Caco-2 (cell line): ENCODE measurements at regions not wholly inside any gene's neighbourhood (a gene's known extent, or its start where the extent isn't known, plus 50 kb on each side); places are given as distances from the start of the nearest gene placed in this dataset.

Experiments
- BruUV-seq: library from RNA; stranded (reverse); fragments of 400-500 nt; replicated peaks from 2 replicates; lab custom pipeline; 2021; lab: Mats Ljungman, UMichigan
- CTCF ChIA-PET: fragments of 300-600 bp; sonication (Branson Sonifier 250); formaldehyde crosslinking; loops from one replicate; lab custom pipeline; 2022; ENCODE audit warnings: antibody characterized with exemption; lab: Charles Lee
- POLR2A ChIA-PET: fragments of 300-600 bp; sonication (Branson Sonifier 250); formaldehyde crosslinking; loops from one replicate; lab custom pipeline; 2022; ENCODE audit warnings: antibody characterized with exemption; lab: Charles Lee
- DNase-seq, 2 experiments: peaks; one replicate each; pipeline versions ENCODE4 v3.0.0 to v3.0.0-alpha.2; 2020 to 2022
- H3K27me3 ChIP-seq: replicated peaks from 2 replicates; pipeline ENCODE4 v1.6.0; 2011; ENCODE audit warnings: low read length; ENCODE audit not compliant: control insufficient read depth, insufficient read depth
- H3K36me3 ChIP-seq: 2 replicates; pipeline ENCODE4 v1.5.1; 2011; ENCODE audit warnings: low read length; ENCODE audit not compliant: control insufficient read depth, insufficient read depth
- H3K4me1 ChIP-seq: fragments of 250-450 bp; sonication (Bioruptor Pico); 2 replicates; pipeline ENCODE4 v1.5.1; 2020; ENCODE audit warnings: mild to moderate bottlenecking
- H3K4me3 ChIP-seq: 2 replicates; pipeline ENCODE4 v1.5.1; 2011; ENCODE audit warnings: low read depth, mild to moderate bottlenecking, control low read depth, low read length
- H3K9me3 ChIP-seq: fragments of 250-450 bp; sonication (Bioruptor Pico); 2 replicates; pipeline ENCODE4 v1.5.1; 2020; ENCODE audit warnings: mild to moderate bottlenecking, moderate library complexity
- H3K27ac Mint-ChIP-seq: one replicate; pipeline ENCODE4 v1.8.0; 2022; ENCODE audit warnings: mixed read lengths; ENCODE audit not compliant: unreplicated experiment
- H3K27me3 Mint-ChIP-seq: one replicate; pipeline ENCODE4 v1.8.0; 2022; ENCODE audit warnings: mixed read lengths; ENCODE audit not compliant: insufficient read depth, unreplicated experiment
- H3K36me3 Mint-ChIP-seq: one replicate; pipeline ENCODE4 v1.8.0; 2022; ENCODE audit warnings: mild to moderate bottlenecking, mixed read lengths; ENCODE audit not compliant: insufficient read depth, unreplicated experiment
- H3K4me1 Mint-ChIP-seq: one replicate; pipeline ENCODE4 v1.8.0; 2022; ENCODE audit warnings: low read depth, mixed read lengths; ENCODE audit not compliant: unreplicated experiment
- H3K4me3 Mint-ChIP-seq: one replicate; pipeline ENCODE4 v1.8.0; 2022; ENCODE audit warnings: mild to moderate bottlenecking, moderate library complexity, mixed read lengths; ENCODE audit not compliant: unreplicated experiment
- H3K9me3 Mint-ChIP-seq: one replicate; pipeline ENCODE4 v1.8.0; 2022; ENCODE audit warnings: mixed read lengths; ENCODE audit not compliant: unreplicated experiment
- intact Hi-C: fragments of 100-400 bp; cut with micrococcal nuclease; formaldehyde crosslinking; loops from one replicate; pipeline ENCODE4 v1.10.0; 2022; ENCODE audit not compliant: unreplicated experiment
- TF ChIP-seq, protein P1 (sequence below), 2 experiments: fragments of 200-600 bp in 1 of 2; IDR thresholded peaks; 1 replicate in 1 of 2; 2 replicates in 1 of 2; pipeline versions ENCODE4 v1.5.1 to v1.8.0; 2011 to 2022; ENCODE audit warnings: antibody characterized with exemption in 1 of 2, control low read depth in 1 of 2, inconsistent platforms in 1 of 2, low read depth in 1 of 2, low read length in 1 of 2, mild to moderate bottlenecking in 1 of 2, moderate library complexity in 1 of 2; ENCODE audit not compliant: insufficient read depth in 1 of 2, severe bottlenecking in 1 of 2, unreplicated experiment in 1 of 2

GRCh38 chr3:105997466-105997799 is 128.6 kb upstream of the CBLB start:
- Histone ChIP-seq H3K27me3 (no peaks in the 10 kb centered on the region), H3K36me3 (no peaks in the 10 kb centered on the region), H3K4me3 (no peak overlapping the region), H3K4me1 (no peaks in the 10 kb centered on the region), H3K9me3 (no peaks in the 10 kb centered on the region)
- Mint-ChIP-seq H3K36me3 (no peaks in the 10 kb centered on the region), H3K4me3 (no peak overlapping the region), H3K27ac (no peak overlapping the region), H3K27me3 (no peaks in the 10 kb centered on the region), H3K9me3 (peaks cover 21% of the 10 kb centered on the region), H3K4me1 (no peaks in the 10 kb centered on the region)
- ChIA-PET POLR2A (no interaction called here), CTCF (no interaction called here)
- BruUV-seq: no TSS peak
- no peak for DNase-seq
- intact Hi-C loops: no loop called here
- TF ChIP-seq, protein P1, sequence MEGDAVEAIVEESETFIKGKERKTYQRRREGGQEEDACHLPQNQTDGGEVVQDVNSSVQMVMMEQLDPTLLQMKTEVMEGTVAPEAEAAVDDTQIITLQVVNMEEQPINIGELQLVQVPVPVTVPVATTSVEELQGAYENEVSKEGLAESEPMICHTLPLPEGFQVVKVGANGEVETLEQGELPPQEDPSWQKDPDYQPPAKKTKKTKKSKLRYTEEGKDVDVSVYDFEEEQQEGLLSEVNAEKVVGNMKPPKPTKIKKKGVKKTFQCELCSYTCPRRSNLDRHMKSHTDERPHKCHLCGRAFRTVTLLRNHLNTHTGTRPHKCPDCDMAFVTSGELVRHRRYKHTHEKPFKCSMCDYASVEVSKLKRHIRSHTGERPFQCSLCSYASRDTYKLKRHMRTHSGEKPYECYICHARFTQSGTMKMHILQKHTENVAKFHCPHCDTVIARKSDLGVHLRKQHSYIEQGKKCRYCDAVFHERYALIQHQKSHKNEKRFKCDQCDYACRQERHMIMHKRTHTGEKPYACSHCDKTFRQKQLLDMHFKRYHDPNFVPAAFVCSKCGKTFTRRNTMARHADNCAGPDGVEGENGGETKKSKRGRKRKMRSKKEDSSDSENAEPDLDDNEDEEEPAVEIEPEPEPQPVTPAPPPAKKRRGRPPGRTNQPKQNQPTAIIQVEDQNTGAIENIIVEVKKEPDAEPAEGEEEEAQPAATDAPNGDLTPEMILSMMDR (IDR thresholded peaks at IDR 0.05; ENCODE audit: insufficient read depth in 1 of 2, low read depth in 1 of 2, low read length in 1 of 2, severe bottlenecking in 1 of 2, unreplicated experiment in 1 of 2): no peak

- no peaks in the 10 kb centered on the region for H3K4me1 Mint-ChIP-seq
- no peak overlapping the region for H3K4me3 Mint-ChIP-seq
- no peaks in the 10 kb centered on the region for H3K36me3 Mint-ChIP-seq
- H3K27me3 ChIP-seq: no peaks in the 10 kb centered on the region
- H3K9me3 Mint-ChIP-seq: peaks cover 16% of the 10 kb centered on the region
- BruUV-seq: no TSS peak
- ChIA-PET CTCF (no interaction called here), POLR2A (no interaction called here)
- DNase-seq: peak in 1 of 2 experiments; percentile 12
- TF ChIP-seq, protein P1 (IDR thresholded peaks at IDR 0.05; ENCODE audit: insufficient read depth in 1 of 2, low read depth in 1 of 2, low read length in 1 of 2, severe bottlenecking in 1 of 2, unreplicated experiment in 1 of 2): no peak
- no peaks in the 10 kb centered on the region for H3K4me1 ChIP-seq
- H3K4me3 ChIP-seq: no peak overlapping the region
- H3K9me3 ChIP-seq: no peaks in the 10 kb centered on the region
- no peaks in the 10 kb centered on the region for H3K27me3 Mint-ChIP-seq
- intact Hi-C loops: no loop called here
- H3K27ac Mint-ChIP-seq: no peak overlapping the region
- no peaks in the 10 kb centered on the region for H3K36me3 ChIP-seq
Measured at GRCh38 chr3:105997800-105998526, 129.2 kb upstream of the CBLB start.

- Histone ChIP-seq H3K4me3 (no peak overlapping the region), H3K27me3 (no peaks in the 10 kb centered on the region), H3K9me3 (no peaks in the 10 kb centered on the region), H3K4me1 (no peaks in the 10 kb centered on the region), H3K36me3 (no peaks in the 10 kb centered on the region)
- no TSS peak for BruUV-seq
- DNase-seq: no peak
- intact Hi-C loops: no loop called here
- ChIA-PET CTCF (no interaction called here), POLR2A (no interaction called here)
- no peaks in the 10 kb centered on the region for H3K27me3 Mint-ChIP-seq
- H3K4me3 Mint-ChIP-seq: no peak overlapping the region
- no peaks in the 10 kb centered on the region for H3K4me1 Mint-ChIP-seq
- TF ChIP-seq, protein P1 (IDR thresholded peaks at IDR 0.05; ENCODE audit: insufficient read depth in 1 of 2, low read depth in 1 of 2, low read length in 1 of 2, severe bottlenecking in 1 of 2, unreplicated experiment in 1 of 2): no peak
- peaks cover 16% of the 10 kb centered on the region for H3K9me3 Mint-ChIP-seq
- H3K36me3 Mint-ChIP-seq: no peaks in the 10 kb centered on the region
- no peak overlapping the region for H3K27ac Mint-ChIP-seq
Measured at GRCh38 chr3:105999856-106000255, 131.0 kb upstream of the CBLB start.
